ENCODE measurements at regions not wholly inside any gene's neighbourhood (a gene's known extent, or its start where the extent isn't known, plus 50 kb on each side); places are given as distances from the start of the nearest gene placed in this dataset.

- Histone ChIP-seq H3K4me3 (no peak overlapping the region), H3K9me3 (no peaks in the 10 kb centered on the region), H3K4me1 (ENCODE audit: control insufficient read depth in 1 of 2, low read depth in 2 of 2) (no peaks in the 10 kb centered on the region), H3K27me3 (replicated peaks; ENCODE audit: insufficient read depth) (no peaks in the 10 kb centered on the region), H3K36me3 (no peaks in the 10 kb centered on the region), H3K27ac (no peak overlapping the region)
- TF ChIP-seq CTCF (IDR thresholded peaks at IDR 0.05) = no peak
- ATAC-seq (ENCODE audit: insufficient number of reproducible peaks, low FRiP score, low read depth) (no peak), DNase-seq (ENCODE audit: low spot score) (no peak)
Measured at GRCh38 chr18:78376046-78376445, 603.6 kb upstream of the SALL3 start.

- Histone ChIP-seq H3K27ac (no peak overlapping the region), H3K36me3 (no peaks in the 10 kb centered on the region), H3K4me3 (no peak overlapping the region), H3K4me1 (ENCODE audit: control insufficient read depth in 1 of 2, low read depth in 2 of 2) (no peaks in the 10 kb centered on the region), H3K27me3 (replicated peaks; ENCODE audit: insufficient read depth) (no peaks in the 10 kb centered on the region), H3K9me3 (no peaks in the 10 kb centered on the region)
- TF ChIP-seq CTCF (IDR thresholded peaks at IDR 0.05) = no peak
- ATAC-seq (ENCODE audit: insufficient number of reproducible peaks, low FRiP score, low read depth) = no peak
- DNase-seq (ENCODE audit: low spot score) = no peak
Measured at GRCh38 chr18:78378403-78378802, 601.2 kb upstream of the SALL3 start.

- H3K4me3 ChIP-seq = no peak overlapping the region
- no peaks in the 10 kb centered on the region for H3K36me3 ChIP-seq
- TF ChIP-seq CTCF (IDR thresholded peaks at IDR 0.05) = no peak
- ATAC-seq (ENCODE audit: insufficient number of reproducible peaks, low FRiP score, low read depth) = no peak
- no peak for DNase-seq (ENCODE audit: low spot score)
- H3K9me3 ChIP-seq = no peaks in the 10 kb centered on the region
- H3K27ac ChIP-seq = no peak overlapping the region
- H3K4me1 ChIP-seq (ENCODE audit: control insufficient read depth in 1 of 2, low read depth in 2 of 2) = no peaks in the 10 kb centered on the region
- H3K27me3 ChIP-seq (replicated peaks; ENCODE audit: insufficient read depth) = no peaks in the 10 kb centered on the region
Measured at GRCh38 chr18:78378983-78379382, 600.6 kb upstream of the SALL3 start.

GRCh38 chr18:78390348-78390951 is 589.2 kb upstream of the SALL3 start:
- no peak overlapping the region for H3K4me3 ChIP-seq
- no peak for TF ChIP-seq CTCF (IDR thresholded peaks at IDR 0.05)
- peaks cover 4% of the 10 kb centered on the region for H3K9me3 ChIP-seq
- no peaks in the 10 kb centered on the region for H3K27me3 ChIP-seq (replicated peaks; ENCODE audit: insufficient read depth)
- H3K4me1 ChIP-seq (ENCODE audit: control insufficient read depth in 1 of 2, low read depth in 2 of 2) = no peaks in the 10 kb centered on the region
- no peak for ATAC-seq (ENCODE audit: insufficient number of reproducible peaks, low FRiP score, low read depth)
- no peak for DNase-seq (ENCODE audit: low spot score)
- no peaks in the 10 kb centered on the region for H3K36me3 ChIP-seq
- H3K27ac ChIP-seq = no peak overlapping the region

- H3K9me3 ChIP-seq = peaks cover 4% of the 10 kb centered on the region
- no peak for DNase-seq (ENCODE audit: low spot score)
Measured at GRCh38 chr18:78390952-78391348, 588.7 kb upstream of the SALL3 start.

More at GRCh38 chr18:78390952-78391348, 588.7 kb upstream of the SALL3 start:
- TF ChIP-seq CTCF (IDR thresholded peaks at IDR 0.05) = no peak
- ATAC-seq (ENCODE audit: insufficient number of reproducible peaks, low FRiP score, low read depth) = no peak
- no peaks in the 10 kb centered on the region for H3K4me1 ChIP-seq (ENCODE audit: control insufficient read depth in 1 of 2, low read depth in 2 of 2)
- H3K36me3 ChIP-seq = no peaks in the 10 kb centered on the region
- no peak overlapping the region for H3K27ac ChIP-seq
- no peak overlapping the region for H3K4me3 ChIP-seq
- no peaks in the 10 kb centered on the region for H3K27me3 ChIP-seq (replicated peaks; ENCODE audit: insufficient read depth)
